Osteocyte (in vitro differentiated cells): ENCODE measurements at regions not wholly inside any gene's neighbourhood (a gene's known extent, or its start where the extent isn't known, plus 50 kb on each side); places are given as distances from the start of the nearest gene placed in this dataset.

ENCODE experiments used
- DNase-seq: peaks from one replicate; pipeline ENCODE4 v3.0.0; 2021; ENCODE audit warnings: mixed read lengths; ENCODE audit not compliant: unreplicated experiment; ENCODE audit errors: extremely low spot score
- H3K27ac Mint-ChIP-seq: one replicate; pipeline ENCODE4 v1.8.0; 2021; ENCODE audit warnings: mild to moderate bottlenecking, mixed read lengths; ENCODE audit not compliant: unreplicated experiment
- H3K27me3 Mint-ChIP-seq: one replicate; pipeline ENCODE4 v1.8.0; 2021; ENCODE audit warnings: mixed read lengths; ENCODE audit not compliant: unreplicated experiment
- H3K36me3 Mint-ChIP-seq: one replicate; pipeline ENCODE4 v1.8.0; 2021; ENCODE audit warnings: mixed read lengths; ENCODE audit not compliant: unreplicated experiment
- H3K4me1 Mint-ChIP-seq: one replicate; pipeline ENCODE4 v1.8.0; 2021; ENCODE audit warnings: mixed read lengths; ENCODE audit not compliant: unreplicated experiment
- H3K4me3 Mint-ChIP-seq: one replicate; pipeline ENCODE4 v1.8.0; 2021; ENCODE audit warnings: mild to moderate bottlenecking, moderate library complexity, mixed read lengths; ENCODE audit not compliant: unreplicated experiment
- H3K9me3 Mint-ChIP-seq: one replicate; pipeline ENCODE4 v1.8.0; 2021; ENCODE audit warnings: mixed read lengths; ENCODE audit not compliant: unreplicated experiment
- TF ChIP-seq, protein P1 (sequence below): fragments of 200-600 bp; sonication (generic); IDR thresholded peaks from 2 replicates; pipeline ENCODE4 v1.5.0; 2021; ENCODE audit warnings: antibody characterized with exemption, mild to moderate bottlenecking, moderate library complexity

DNA sequence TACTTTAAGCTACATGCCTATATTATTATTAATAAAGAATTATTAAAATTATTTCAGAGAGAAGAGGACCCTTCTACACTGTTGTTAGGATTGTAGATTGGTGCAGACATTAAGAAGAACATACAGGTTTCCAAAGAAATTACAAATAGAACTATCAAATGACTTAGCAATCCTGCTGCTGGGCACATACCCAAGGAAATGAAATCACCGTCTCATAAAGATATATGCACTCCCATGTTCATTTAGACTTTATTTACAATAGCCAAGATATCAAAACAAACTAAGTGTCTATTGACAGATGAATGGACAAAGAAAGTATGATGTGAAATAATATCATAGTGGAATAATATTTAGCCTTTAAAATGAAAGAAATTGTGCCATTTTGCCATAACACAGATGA, 687.7 kb upstream of the POU3F2 start:
- no peak for DNase-seq

DNA sequence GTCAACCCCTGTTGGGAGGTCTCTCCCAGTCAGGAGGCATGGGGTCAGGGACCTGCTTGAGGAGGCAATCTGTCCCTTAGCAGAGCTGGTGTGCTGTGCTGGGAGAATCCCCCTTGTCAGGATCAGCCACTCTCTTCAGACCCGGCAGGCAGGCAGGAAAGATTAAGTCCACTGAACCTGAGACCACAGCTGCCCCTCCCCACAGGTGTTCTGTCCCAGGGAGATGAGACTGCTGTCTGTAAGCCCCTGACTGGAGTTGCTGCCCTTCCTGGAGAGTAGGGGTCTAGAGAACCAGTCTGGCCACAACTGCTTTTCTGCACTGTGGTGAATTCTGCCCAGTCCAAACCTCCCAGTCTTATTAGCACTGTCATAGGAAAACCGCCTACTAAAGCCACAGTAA, 677.8 kb upstream of the POU3F2 start:
- no peak overlapping the region for H3K27ac Mint-ChIP-seq
- TF ChIP-seq, protein P1, sequence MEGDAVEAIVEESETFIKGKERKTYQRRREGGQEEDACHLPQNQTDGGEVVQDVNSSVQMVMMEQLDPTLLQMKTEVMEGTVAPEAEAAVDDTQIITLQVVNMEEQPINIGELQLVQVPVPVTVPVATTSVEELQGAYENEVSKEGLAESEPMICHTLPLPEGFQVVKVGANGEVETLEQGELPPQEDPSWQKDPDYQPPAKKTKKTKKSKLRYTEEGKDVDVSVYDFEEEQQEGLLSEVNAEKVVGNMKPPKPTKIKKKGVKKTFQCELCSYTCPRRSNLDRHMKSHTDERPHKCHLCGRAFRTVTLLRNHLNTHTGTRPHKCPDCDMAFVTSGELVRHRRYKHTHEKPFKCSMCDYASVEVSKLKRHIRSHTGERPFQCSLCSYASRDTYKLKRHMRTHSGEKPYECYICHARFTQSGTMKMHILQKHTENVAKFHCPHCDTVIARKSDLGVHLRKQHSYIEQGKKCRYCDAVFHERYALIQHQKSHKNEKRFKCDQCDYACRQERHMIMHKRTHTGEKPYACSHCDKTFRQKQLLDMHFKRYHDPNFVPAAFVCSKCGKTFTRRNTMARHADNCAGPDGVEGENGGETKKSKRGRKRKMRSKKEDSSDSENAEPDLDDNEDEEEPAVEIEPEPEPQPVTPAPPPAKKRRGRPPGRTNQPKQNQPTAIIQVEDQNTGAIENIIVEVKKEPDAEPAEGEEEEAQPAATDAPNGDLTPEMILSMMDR = no peak
- no peak overlapping the region for H3K4me3 Mint-ChIP-seq

More for the DNA sequence above, 687.7 kb upstream of the POU3F2 start:
- Mint-ChIP-seq H3K27ac (no peak overlapping the region), H3K36me3 (no peaks in the 10 kb centered on the region), H3K4me3 (no peak overlapping the region), H3K9me3 (peaks cover 14% of the 10 kb centered on the region), H3K4me1 (no peaks in the 10 kb centered on the region), H3K27me3 (no peaks in the 10 kb centered on the region)
- TF ChIP-seq, protein P1 = no peak

DNA sequence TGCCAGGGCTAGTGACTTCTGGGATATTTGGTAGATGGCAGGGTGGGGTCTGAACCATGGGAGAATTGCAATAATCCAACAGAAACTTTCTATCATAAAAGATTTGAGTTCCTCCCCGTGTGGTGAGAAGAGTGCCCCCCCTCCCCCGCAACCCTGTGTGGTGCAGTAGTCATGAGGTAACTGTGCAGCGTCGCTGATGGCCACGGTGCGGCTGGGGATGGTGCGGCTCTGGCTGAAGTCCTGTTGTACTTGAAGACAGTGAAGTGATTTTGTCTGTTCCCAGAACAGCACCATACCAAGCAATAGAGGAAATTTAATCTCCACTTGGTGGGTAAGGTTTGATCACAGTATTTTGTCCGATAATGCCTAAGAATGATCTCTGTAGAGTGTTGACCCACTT, 654.8 kb upstream of the POU3F2 start:
- Mint-ChIP-seq H3K27me3 (no peaks in the 10 kb centered on the region), H3K27ac (no peak overlapping the region), H3K36me3 (no peaks in the 10 kb centered on the region), H3K4me1 (no peaks in the 10 kb centered on the region), H3K4me3 (no peak overlapping the region), H3K9me3 (peaks cover 7% of the 10 kb centered on the region)
- no peak for DNase-seq
- TF ChIP-seq, protein P1 = no peak

More for the DNA sequence above, 677.8 kb upstream of the POU3F2 start:
- Mint-ChIP-seq H3K36me3 (no peaks in the 10 kb centered on the region), H3K4me1 (no peaks in the 10 kb centered on the region), H3K9me3 (no peaks in the 10 kb centered on the region), H3K27me3 (no peaks in the 10 kb centered on the region)
- no peak for DNase-seq

DNA sequence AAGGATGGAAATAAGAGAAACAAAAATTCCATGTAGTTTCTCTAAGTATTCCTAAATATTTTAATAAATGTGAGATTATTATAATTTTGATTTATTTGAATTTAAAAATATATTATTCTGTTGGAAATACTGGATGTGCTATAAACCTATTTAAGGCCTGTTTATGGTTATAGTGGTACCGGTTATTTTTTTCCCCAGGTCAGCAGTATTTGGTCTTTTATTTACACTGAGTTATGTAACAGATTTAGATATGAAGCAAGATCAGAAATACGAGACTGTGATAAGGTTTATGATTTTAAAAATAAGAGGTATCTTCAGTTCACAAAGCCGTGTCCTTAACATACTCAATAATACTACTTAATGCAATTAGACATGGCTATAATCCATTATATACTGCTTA, 634.3 kb upstream of the POU3F2 start:
- no peaks in the 10 kb centered on the region for H3K36me3 Mint-ChIP-seq

DNA sequence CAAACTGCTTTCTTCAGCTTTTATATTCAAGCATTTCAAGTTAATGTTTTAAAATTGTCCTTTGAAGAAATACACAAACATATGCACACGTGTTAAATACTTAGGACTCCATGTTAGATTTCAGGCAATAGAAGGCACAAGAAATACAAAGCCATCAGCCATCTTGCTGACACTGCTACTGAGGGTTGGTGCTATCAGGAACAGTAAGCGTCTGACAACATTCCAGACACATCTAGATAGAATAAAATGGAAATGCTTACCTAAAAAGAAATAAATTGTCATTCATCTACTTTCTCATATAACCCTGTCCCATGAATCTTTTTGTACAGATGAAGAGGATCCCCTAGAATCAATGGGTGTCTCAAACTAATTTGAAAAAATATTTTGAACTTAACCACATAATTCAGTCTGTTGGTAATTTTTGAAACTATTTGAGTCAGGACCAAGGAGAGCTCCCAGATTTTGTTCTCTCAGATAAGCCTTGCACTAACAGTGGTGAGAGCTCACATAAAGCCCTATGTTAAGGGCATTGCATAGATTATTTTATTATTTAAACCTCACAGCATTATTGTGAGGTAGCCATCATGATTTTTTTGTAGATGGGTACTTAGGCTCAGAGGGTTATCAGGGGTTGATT, 631.1 kb upstream of the POU3F2 start:
- no peak for DNase-seq
- no peak overlapping the region for H3K4me3 Mint-ChIP-seq
- TF ChIP-seq, protein P1 = no peak
- no peak overlapping the region for H3K27ac Mint-ChIP-seq
- H3K9me3 Mint-ChIP-seq = no peaks in the 10 kb centered on the region
- H3K4me1 Mint-ChIP-seq = no peaks in the 10 kb centered on the region
- no peaks in the 10 kb centered on the region for H3K36me3 Mint-ChIP-seq
- no peaks in the 10 kb centered on the region for H3K27me3 Mint-ChIP-seq

More for the DNA sequence above, 634.3 kb upstream of the POU3F2 start:
- Mint-ChIP-seq H3K9me3 (no peaks in the 10 kb centered on the region), H3K27me3 (no peaks in the 10 kb centered on the region), H3K27ac (no peak overlapping the region), H3K4me1 (no peaks in the 10 kb centered on the region), H3K4me3 (no peak overlapping the region)
- TF ChIP-seq, protein P1 = no peak
- DNase-seq = no peak
